MM.1S (cell line): ENCODE measurements at regions not wholly inside any gene's neighbourhood (a gene's known extent, or its start where the extent isn't known, plus 50 kb on each side); places are given as distances from the start of the nearest gene placed in this dataset.

ENCODE experiments used
- DNase-seq: peaks from one replicate; pipeline ENCODE4 v3.0.0-alpha.2; 2015
- H2AFZ ChIP-seq: fragments of 300-600 bp; sonication (generic); 2 replicates; pipeline ENCODE4 v1.6.0; 2016; ENCODE audit warnings: antibody characterized with exemption, low read length
- H3F3A ChIP-seq: fragments of 300-600 bp; sonication (generic); 2 replicates; pipeline ENCODE4 v1.6.1; 2016; ENCODE audit warnings: mild to moderate bottlenecking, antibody characterized with exemption, low read length, moderate library complexity, mixed read lengths; ENCODE audit not compliant: insufficient read depth
- H3K27ac ChIP-seq: fragments of 300-600 bp; sonication (generic); 2 replicates; pipeline ENCODE4 v1.5.1; 2016; ENCODE audit warnings: mild to moderate bottlenecking, low read length
- H3K27me3 ChIP-seq: fragments of 300-600 bp; sonication (generic); replicated peaks from 2 replicates; pipeline ENCODE4 v1.6.0; 2016; ENCODE audit warnings: low read length; ENCODE audit not compliant: insufficient read depth
- H3K36me3 ChIP-seq: fragments of 300-600 bp; sonication (generic); replicated peaks from 2 replicates; pipeline ENCODE4 v1.6.1; 2016; ENCODE audit warnings: mild to moderate bottlenecking, low read length, mixed read lengths; ENCODE audit not compliant: insufficient read depth
- H3K4me1 ChIP-seq: fragments of 300-600 bp; sonication (generic); 2 replicates; pipeline ENCODE4 v1.6.1; 2016; ENCODE audit warnings: low read length, mixed read lengths
- H3K4me2 ChIP-seq: fragments of 300-600 bp; sonication (generic); 2 replicates; pipeline ENCODE4 v1.6.0; 2016; ENCODE audit warnings: low read depth, low read length
- H3K4me3 ChIP-seq: fragments of 300-600 bp; sonication (generic); 2 replicates; pipeline ENCODE4 v1.5.1; 2016; ENCODE audit warnings: low read length, mixed read lengths
- H3K79me2 ChIP-seq: fragments of 300-600 bp; sonication (generic); 2 replicates; pipeline ENCODE4 v1.6.1; 2016; ENCODE audit warnings: mixed run types, low read length, mixed read lengths
- H3K9ac ChIP-seq: fragments of 300-600 bp; sonication (generic); 2 replicates; pipeline ENCODE4 v1.6.1; 2016; ENCODE audit warnings: low read length, mixed read lengths
- H3K9me2 ChIP-seq: fragments of 300-600 bp; sonication (generic); replicated peaks from 2 replicates; pipeline ENCODE4 v1.6.1; 2016; ENCODE audit warnings: mild to moderate bottlenecking, low read length, mixed read lengths; ENCODE audit not compliant: insufficient read depth
- H3K9me3 ChIP-seq: fragments of 300-600 bp; sonication (generic); replicated peaks from 2 replicates; pipeline ENCODE4 v1.6.1; 2016; ENCODE audit warnings: mild to moderate bottlenecking, low read length, mixed read lengths; ENCODE audit not compliant: insufficient read depth
- H4K20me1 ChIP-seq: fragments of 300-600 bp; sonication (generic); 2 replicates; pipeline ENCODE4 v1.6.1; 2016; ENCODE audit warnings: mild to moderate bottlenecking, low read length, moderate library complexity, mixed read lengths; ENCODE audit not compliant: insufficient read depth
- CTCF ChIP-seq: fragments of 300-600 bp; sonication (generic); IDR thresholded peaks from 2 replicates; pipeline ENCODE4 v1.5.1; 2016; ENCODE audit warnings: antibody characterized with exemption, low read length, mixed read lengths
- EZH2 ChIP-seq: fragments of 300-600 bp; sonication (generic); optimal IDR thresholded peaks from 2 replicates; pipeline ENCODE3; 2017; ENCODE audit warnings: low read depth, mild to moderate bottlenecking, antibody characterized with exemption, low read length, mixed read lengths
- EZH2phosphoT487 ChIP-seq: fragments of 300-600 bp; sonication (generic); IDR thresholded peaks from 2 replicates; pipeline ENCODE4 v1.6.1; 2018; ENCODE audit warnings: antibody characterized with exemption, low read length

- no peaks in the 10 kb centered on the region for H3K9me3 ChIP-seq
- no peaks in the 10 kb centered on the region for H3K79me2 ChIP-seq
- DNase-seq = no peak
- H4K20me1 ChIP-seq = no peaks in the 10 kb centered on the region
- H3F3A ChIP-seq = no peaks in the 10 kb centered on the region
- H3K27ac ChIP-seq = no peak overlapping the region
- H2AFZ ChIP-seq = no peak overlapping the region
- no peaks in the 10 kb centered on the region for H3K9me2 ChIP-seq
- H3K4me2 ChIP-seq = no peak overlapping the region
- no peaks in the 10 kb centered on the region for H3K27me3 ChIP-seq
- H3K36me3 ChIP-seq = no peaks in the 10 kb centered on the region
- H3K4me3 ChIP-seq = no peak overlapping the region
- no peaks in the 10 kb centered on the region for H3K4me1 ChIP-seq
- TF ChIP-seq CTCF (no peak), EZH2 (no peak), EZH2phosphoT487 (no peak)
- H3K9ac ChIP-seq = no peak overlapping the region
Measured at GRCh38 chr14:25628978-25629377, 579.0 kb upstream of the STXBP6 start.

- Histone ChIP-seq H3K79me2 (no peaks in the 10 kb centered on the region), H3K9me3 (no peaks in the 10 kb centered on the region), H3F3A (no peaks in the 10 kb centered on the region), H3K4me1 (no peaks in the 10 kb centered on the region), H3K9me2 (no peaks in the 10 kb centered on the region), H3K27me3 (no peaks in the 10 kb centered on the region), H3K4me2 (no peak overlapping the region), H3K27ac (no peak overlapping the region), H2AFZ (no peak overlapping the region), H4K20me1 (no peaks in the 10 kb centered on the region), H3K9ac (no peak overlapping the region), H3K36me3 (no peaks in the 10 kb centered on the region), H3K4me3 (no peak overlapping the region)
- DNase-seq = no peak
- TF ChIP-seq EZH2phosphoT487 = no peak
Measured at GRCh38 chr14:25628390-25628789, 578.4 kb upstream of the STXBP6 start.

DNA sequence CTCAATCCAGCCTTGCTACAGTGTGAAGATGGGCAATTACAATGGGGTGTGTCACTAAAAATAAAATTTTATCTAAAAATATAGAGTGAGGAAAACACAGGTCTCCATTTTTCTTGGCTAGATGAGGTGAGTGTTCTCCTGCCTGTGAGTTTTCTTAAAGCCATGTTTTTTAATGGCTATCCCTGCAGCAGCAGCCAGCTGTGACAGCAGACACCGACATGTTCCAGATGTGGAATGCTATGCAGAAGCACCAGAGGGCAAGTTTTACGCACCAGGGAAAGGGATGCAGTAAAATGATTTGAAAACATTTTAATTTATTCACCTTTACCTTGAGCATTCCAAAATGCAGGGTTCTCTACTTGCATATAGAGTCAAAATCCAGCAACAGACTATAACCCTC lies 577.0 kb upstream of the STXBP6 start:
- no peak for DNase-seq
- Histone ChIP-seq H3F3A (no peaks in the 10 kb centered on the region), H3K79me2 (no peaks in the 10 kb centered on the region), H3K9me2 (no peaks in the 10 kb centered on the region), H3K9me3 (no peaks in the 10 kb centered on the region), H3K4me1 (no peaks in the 10 kb centered on the region), H3K36me3 (no peaks in the 10 kb centered on the region), H2AFZ (no peak overlapping the region), H3K27me3 (no peaks in the 10 kb centered on the region), H3K4me3 (no peak overlapping the region), H3K9ac (no peak overlapping the region), H3K27ac (no peak overlapping the region), H3K4me2 (no peak overlapping the region), H4K20me1 (no peaks in the 10 kb centered on the region)
- TF ChIP-seq EZH2 (no peak), CTCF (no peak), EZH2phosphoT487 (no peak)

DNA sequence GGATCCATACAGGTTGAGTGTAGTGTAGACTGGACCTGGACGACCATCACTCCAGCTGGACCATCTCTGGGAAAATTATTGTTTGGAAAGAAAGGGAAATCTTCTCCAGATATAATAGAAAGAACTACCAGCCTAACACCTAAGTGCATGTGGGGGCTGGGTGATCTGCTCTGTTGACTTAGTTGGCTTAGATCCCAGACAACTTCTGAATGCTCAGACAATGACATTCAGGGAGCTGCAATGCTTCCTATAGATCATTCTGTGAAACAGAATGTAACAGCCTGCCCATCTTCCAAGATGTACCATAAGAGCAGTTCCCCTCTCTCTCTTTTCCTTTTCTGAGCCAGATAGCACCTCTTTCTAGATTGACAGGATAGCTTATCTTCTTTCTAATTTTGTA lies 572.8 kb upstream of the STXBP6 start:
- H3K36me3 ChIP-seq = no peaks in the 10 kb centered on the region
- H3K79me2 ChIP-seq = no peaks in the 10 kb centered on the region
- H2AFZ ChIP-seq = no peak overlapping the region
- H4K20me1 ChIP-seq = no peaks in the 10 kb centered on the region
- no peaks in the 10 kb centered on the region for H3K9me2 ChIP-seq
- TF ChIP-seq CTCF (no peak), EZH2 (no peak), EZH2phosphoT487 (no peak)
- no peaks in the 10 kb centered on the region for H3K9me3 ChIP-seq
- no peak overlapping the region for H3K4me3 ChIP-seq
- no peaks in the 10 kb centered on the region for H3F3A ChIP-seq
- no peak for DNase-seq
- H3K27me3 ChIP-seq = no peaks in the 10 kb centered on the region
- H3K4me1 ChIP-seq = no peaks in the 10 kb centered on the region
- H3K27ac ChIP-seq = no peak overlapping the region
- no peak overlapping the region for H3K4me2 ChIP-seq
- no peak overlapping the region for H3K9ac ChIP-seq
